Activated T-cell treated with anti-CD3 and anti-CD28 coated beads for 48 hours (primary cell): ENCODE measurements at regions not wholly inside any gene's neighbourhood (a gene's known extent, or its start where the extent isn't known, plus 50 kb on each side); places are given as distances from the start of the nearest gene placed in this dataset.
"Not testable (repeated sequence)": the region's sequence is repeated elsewhere in the genome, so short reads cannot be mapped to it uniquely, and the experiment has no call there.

ENCODE experiments used
- DNase-seq: peaks from one replicate; pipeline ENCODE4 v3.0.0-alpha.2; 2020; ENCODE audit warnings: low read depth

DNA sequence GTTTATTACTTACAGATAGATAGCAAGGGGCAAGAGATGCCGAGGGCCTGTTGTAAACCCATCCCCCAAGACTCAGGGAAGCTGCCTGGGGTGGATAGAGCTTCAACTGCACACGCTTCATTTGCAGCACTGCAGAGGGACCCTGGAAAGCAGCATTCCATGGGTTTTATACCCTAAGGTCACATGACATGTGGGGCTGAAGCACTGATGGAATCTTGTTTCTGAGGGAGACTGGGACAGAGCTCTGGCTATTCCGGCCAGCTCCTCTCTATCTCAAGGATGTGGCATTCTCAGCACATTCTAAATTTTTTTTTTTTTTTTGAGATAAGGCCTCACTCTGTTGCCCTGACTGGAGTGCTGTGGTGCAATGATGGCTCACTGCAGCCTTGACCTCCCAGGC, 300.1 kb downstream of the MYCN start:
- DNase-seq, result no peak

DNA sequence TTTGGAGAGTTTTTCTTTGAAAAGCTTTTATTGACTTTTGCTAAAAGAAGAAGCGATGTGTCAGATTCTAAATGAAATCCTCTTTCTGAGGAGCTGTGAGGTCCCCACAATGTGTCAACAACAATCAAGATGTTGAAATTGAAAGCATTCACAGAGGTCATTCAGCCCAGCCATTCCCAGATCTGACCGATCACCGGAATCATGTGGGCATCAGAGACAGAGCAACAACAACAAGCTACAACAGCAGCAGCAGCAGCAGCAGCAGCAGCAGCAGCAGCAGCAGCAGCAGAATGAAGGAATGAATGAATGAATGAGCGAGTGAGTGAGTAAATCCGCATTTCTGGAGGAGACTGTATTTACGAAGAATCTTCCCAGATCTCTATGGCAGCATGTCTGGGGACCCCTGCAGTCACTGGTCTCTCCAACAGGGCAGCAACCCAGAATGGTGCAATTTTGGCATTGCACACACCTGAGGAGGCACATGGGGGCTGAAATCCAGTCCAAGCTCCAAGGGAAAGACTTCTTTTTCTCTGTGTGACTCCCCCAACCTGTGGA, 299.0 kb downstream of the MYCN start:
- DNase-seq, result no peak

DNA sequence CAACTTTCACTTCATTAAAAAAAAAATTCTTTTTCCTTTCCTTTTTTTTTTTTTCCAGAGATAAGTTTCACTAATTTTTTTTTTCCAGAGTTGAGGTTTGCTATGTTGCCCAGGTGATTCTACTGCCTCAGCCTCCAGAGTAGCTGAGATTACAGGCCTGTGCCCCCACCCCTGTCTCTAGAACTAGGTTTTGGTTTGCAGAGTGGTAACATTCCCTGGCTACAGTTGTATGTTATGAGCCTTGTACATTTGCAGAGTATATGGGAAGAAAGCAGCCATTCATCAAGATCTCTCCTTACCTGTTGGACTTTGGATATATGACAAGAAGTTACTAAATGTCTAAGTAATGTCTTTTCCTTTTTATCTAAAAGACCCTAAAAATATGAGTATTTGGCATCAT, 298.4 kb downstream of the MYCN start:
- DNase-seq, result no peak

DNA sequence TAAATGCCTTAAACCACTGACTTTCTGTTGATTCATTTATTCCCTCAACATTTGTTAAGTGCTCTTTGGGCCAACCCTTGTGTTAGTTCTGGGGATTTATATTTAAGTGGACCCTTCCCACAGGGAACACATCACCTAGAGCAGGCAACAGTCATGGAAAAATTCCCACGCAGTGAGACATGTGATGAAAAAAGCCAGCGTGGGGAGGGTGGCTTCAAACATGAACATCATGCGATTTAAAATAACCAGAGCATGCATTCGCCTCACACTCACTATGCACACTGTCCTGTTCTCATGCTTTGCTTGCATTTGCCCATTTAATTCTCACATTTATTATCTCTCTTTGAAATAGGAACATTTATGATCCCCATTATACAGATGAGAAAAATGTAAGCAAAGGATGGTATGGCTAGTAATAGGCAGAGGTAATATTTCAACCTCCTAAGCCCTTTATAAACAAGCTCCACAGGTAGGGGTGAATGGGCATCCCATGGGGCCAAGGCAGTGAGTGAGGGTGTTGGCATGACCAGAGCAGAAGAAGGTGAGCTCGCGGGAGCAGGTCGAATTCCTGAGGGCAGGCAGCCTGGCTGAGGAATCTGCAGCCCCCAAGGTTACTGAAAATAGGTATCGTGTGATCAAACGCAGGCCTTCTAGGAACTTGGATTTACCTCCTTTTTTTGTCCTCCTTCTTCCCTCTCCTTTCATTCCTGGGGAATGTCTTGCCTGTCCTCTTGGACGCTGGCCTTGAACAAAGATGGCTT, 297.8 kb downstream of the MYCN start:
- DNase-seq, result no peak

DNA sequence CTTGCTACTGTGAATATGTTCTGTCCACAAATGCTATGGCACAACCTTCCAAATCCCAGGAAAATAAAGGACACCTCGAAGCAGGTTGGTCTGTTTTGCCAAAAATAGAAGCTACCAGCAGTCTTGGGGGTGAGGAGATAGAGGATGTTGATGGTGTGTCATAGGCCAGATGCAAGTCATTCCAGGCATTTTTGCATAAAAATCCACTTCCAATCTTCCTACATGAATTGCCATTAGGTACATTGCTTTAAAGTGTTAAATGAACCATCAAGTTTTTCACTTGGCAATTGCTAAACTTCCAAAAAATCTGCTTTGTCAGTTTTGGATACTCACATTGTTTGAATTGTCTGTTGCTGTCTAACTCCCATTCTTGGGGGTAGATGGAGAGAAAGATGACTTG, 295.4 kb downstream of the MYCN start:
- DNase-seq, result no peak

DNA sequence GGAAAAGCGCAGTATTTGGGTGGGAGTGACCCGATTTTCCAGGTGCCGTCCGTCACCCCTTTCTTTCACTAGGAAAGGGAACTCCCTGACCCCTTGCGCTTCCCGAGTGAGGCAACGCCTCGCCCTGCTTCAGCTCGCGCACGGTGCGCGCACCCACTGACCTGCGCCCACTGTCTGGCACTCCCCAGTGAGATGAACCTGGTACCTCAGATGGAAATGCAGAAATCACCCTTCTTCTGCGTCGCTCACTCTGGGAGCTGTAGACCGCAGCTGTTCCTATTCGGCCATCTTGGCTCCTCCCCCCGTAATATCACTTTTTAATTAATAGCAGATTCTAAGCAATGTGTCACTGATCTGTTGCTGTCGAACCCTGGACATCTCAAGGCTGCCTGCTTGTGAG, 294.9 kb downstream of the MYCN start:
- DNase-seq, result not testable (repeated sequence)

DNA sequence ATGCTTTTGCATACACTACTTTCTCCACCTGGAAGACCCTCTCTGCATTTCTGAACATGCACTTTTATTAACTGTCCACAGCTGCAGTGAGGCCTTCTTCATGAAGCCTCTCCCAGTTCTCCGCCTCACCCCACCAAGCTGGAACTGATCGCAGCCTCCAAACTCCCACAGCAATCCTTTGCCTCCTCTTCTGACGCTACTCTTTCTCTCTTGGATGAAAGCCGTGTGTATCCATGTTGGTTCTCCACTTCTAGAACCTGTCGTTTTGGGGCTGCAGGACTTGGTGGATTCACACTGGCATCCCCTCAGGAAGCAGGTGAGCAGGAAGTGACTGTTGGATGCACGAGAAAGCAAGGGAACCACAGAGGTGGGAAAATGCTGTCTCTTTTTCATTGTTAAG, 288.6 kb downstream of the MYCN start:
- DNase-seq, result no peak

DNA sequence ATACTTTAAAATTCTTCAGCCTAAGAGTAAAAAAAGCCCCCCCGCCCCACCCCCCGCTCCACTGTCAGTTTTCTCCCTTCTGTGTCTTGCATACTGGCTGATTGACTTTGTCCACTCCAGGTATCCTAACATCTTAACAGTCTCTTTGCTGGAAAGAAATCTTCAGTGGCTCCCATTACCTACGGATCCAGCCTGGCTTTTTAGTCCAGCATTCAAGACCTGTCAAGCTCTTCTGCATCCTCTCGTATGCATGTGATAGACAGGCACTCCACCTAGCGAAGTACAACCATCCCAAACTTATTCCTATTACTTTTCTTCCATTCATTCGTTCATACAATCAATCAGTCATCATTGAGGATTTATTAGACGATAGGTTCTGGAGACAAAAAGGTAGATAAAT, 288.1 kb downstream of the MYCN start:
- no peak for DNase-seq

DNA sequence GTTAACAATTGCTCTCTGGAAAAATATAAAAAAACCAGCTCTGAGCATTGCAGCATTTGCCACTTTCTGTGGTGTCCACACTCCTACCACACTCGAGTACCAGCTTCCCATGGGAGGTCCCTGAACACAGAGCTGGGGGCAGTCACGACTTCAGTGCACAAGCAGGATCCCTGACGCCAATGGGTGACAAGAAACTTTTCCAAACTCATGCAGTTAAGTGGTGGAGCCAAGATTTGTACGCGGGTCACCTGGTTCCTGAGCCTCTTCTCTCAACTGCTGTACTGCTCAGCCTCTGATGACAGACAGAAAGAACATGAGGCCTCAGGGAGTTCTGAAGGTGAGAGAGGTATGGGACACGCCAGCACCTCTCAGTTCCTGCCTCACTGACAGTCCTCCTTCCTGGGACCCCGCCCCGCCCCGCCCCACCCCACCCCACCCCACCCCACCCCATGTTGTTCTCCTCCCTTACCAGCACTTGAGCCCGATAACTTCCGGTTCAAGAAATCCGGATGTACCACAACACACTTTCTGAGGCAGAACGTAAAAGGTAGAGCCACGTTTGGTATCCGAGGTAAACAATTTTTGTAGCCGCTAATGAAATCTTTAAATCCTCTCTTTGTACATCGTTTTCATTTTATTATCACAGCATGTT, 287.6 kb downstream of the MYCN start:
- DNase-seq, result no peak

DNA sequence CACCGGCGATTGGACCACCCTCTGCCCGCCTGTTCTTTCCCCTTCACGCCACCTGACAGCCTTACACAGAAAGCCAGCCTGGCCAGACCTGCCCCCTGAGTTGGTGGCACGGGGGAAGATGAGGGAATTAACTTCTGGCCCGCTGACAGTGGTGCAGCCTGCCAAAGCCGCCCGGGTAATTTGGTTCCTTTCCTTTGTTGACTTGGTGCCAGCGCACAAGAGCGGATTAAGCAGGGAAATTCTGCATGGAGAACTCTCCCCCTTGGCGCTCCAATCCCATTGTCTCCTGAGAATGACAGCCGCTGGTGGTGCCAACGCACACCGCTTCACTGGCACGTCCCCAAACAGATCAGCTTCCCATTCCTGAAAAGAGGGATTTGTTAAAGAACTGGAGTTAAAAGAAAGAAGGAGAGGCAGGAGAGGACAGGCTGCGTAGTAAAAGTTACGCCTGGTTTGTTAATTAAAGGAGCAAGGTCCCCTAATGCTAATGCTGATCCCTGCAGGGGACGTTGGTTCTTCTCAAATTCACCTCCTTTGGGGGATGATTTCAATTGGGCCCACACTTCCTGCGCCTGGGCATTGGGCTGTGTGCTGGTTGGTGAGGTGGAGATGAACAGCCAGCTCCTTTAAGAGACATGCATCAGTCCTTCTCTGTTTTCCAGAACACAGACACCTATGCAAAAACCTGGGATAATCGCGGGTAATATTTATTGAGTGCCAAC, 286.8 kb downstream of the MYCN start:
- no peak for DNase-seq

DNA sequence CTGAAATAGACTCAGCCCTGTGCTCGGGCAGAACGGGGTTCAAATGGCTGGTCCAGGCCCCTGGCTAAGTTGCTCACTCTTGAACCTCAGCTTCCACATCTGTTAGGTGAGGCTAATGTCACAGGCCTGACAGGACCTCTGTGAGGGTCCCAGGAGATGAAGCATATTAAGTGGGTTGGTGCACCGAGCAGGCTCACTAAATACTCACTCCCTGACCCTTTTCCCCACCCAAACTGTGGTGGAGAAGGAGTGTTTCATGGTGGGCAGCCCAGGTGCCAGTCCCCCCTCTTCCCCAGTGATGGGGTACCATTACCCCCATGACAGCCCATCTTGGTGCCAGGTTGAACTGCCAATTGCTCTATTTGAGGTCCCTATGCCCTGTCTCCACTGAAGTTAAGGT, 286.0 kb downstream of the MYCN start:
- DNase-seq, result no peak

DNA sequence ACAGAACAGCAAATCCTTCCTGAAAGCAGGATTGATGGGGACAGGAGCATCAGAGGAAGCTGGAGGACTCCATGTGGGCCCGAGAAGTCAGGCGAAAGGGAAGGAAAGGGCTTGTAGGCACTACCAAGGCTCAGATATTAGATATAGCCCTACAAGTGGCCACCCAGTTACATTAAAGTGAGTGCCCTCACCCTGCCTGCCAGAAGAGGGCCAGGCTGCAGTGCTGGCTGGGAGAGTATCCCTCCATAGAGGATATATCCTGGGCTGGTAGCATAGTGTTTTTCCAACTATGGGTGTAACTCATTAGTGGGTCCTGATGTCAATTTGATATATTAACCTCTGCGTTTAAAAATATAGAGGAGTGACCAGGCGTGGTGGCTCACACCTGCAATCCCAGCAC, 285.2 kb downstream of the MYCN start:
- no peak for DNase-seq

DNA sequence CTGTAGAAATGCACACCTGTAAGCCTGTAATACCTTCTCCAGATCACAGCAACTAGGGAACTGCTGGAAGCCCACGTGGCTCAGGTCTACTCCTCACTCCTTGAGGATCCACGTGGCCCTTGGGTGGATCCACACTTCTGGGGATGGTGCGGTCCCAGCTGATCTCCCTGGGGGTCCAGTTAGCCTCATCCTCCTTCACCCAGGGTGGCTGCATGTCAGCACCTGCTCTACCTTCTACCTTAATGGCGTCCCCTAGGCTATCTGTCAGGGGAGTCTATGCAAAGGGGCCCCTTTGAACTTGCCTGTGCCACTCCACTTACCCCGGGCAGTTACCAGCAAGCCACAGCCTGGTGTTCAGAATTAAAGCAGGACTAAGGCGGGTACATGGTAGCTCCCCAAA, 284.7 kb downstream of the MYCN start:
- DNase-seq, result no peak

DNA sequence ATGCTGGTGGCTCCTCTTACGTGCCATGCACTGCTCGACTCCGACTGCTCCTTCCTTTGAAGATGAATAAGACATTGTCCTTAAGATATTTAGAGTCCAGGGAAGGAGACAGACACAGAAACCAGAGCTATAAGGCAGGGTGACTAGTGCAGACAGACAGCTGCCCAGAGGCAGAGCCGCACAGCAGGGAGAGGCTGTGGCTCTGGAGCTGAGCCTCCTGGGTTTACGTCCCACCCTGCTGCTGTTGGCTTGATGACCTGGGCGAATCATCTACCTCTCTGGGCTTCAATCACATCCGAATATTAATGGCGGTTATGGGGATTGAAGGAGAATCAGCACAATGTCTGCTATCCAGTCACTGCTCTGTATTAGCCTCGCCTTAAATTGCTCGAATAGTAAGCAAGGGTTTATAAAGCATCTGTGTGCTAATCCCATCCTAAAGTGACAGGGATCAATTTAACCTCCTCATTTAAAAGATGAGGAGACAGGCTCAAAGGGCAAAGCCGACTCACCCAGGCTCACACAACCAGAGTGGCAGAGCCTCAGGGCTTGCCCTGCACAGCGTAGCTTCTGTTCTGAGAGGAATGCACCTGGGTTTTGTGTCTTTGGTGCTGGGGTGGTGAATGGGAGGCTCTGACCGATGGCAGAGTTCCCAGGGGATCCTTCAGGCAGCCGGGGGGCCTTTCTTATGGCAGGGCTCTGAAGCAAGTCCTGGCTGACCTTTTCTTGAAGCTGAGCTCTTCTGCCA, 284.1 kb downstream of the MYCN start:
- no peak for DNase-seq

DNA sequence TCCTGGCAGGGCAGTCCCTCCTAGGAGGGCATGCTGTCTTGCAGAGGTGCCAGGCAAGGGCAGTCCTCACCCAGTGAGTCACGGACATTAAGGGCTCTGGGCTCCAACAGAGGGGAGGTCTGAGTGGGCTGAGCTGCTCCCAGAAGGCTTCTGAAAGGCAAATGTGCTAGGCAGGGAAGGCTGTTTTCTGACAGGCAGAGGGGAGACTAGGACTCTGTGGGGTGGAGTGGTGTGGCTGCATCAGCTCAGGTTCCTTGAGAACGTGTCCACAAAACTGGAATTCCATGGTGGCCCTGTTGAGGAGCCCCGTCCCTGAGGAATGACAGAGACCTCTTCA, 283.5 kb downstream of the MYCN start:
- DNase-seq, result no peak

DNA sequence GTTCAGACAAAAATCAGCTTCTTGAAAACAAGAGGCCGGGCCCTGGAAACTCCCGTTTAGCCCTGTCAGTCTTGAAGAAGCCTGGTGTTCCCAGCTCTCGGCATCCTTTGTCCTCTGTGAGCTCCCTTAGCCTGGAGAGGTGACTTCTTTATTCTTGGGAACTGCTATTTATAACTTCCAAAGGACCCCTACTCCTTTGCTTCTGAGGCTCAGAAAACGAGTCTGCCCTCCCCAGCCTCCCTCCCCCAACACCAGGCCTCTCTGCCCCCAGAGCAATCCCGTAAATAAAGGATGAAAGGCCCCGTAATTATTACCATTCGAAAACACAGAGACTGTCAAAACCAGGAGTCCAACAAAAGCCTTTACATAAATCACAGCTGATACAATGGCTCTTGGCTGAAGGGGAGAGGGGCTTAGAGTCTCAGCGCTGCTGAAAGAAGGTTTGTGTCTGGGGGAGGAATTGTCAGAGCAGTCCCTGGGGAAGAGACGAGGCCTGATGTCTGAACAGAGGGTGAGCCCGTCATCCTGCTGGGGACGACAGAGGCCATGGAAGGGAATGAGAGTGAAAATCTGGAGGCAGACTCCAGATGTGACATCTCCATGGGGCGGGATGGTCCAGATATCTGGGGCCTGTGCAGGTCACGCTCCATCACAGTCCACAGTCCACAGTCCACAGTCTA, 283.0 kb downstream of the MYCN start:
- no peak for DNase-seq

DNA sequence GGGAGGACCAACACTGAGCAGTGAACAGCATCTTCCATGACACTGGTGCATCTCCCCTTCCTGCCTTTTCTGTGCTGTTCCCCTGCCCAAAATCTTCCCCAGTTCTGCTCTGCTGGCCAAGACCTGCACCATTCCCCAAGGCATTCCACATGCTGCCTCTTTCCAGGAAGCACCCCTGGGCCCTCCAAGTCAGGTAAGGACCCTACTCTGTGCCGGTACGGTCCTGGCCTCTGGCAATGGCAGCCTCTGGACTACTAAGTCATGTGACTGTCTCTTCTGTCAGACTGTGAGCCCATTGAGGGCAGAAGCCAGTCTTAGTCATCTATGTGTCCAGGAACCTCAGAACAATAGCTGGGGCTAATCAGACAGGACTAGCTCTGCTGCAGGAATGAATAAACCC, 282.0 kb downstream of the MYCN start:
- DNase-seq, result no peak

DNA sequence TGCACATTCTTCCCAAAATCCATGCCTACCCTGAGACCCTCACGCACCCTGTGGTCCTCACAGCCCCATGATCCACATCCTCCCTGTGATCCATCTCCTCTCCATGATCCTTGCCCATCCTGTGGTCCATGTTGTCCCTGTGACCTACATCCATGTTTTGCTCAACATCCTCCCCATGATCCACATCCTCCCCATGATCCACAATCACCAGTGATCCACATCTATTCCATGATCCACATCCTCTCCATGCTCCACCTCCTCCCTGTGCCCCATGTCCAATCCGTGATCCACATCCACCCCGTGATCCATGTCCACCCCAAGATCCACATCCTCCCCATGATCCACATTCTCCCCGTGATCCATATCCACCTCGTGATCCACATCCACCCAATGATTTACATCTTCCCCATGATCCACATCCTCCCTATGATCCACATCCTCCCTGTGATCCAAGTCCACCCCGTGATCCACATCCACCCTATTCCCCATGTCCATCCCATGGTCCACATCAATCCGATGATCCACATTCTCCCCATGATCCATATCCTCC, 281.2 kb downstream of the MYCN start:
- DNase-seq, result no peak

DNA sequence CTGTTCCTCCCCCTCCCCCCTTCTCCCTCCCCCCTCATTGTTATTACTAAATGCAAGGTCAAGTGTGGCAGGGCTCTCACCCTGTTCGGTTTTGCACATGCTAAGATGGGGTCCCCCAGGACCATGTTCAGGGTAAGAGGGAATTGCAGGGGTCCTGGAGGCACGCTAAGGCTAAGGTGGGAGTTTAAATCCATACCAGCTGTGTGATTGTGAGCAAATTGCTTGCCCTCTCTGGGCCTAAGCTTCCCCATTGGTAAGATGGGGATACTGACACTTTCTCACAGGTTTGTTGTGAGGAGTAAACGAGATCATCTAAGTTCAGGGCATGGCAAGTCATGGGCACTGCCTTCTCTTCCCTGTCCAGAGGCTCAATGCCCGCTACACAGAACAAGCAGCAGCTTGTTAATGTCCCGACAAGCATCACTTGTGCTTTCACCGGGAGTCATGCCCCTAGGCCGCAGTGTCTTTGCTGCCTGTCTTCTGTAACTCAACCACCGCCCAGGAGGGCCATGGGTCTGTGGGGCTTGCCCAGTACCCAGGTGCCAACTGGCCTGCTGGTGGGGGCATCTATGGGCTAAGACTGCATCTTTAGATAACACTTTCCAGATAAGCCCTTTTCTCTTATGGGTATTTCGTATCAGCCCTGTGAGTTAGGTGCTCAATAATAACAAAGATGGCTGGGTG, 279.1 kb downstream of the MYCN start:
- no peak for DNase-seq

DNA sequence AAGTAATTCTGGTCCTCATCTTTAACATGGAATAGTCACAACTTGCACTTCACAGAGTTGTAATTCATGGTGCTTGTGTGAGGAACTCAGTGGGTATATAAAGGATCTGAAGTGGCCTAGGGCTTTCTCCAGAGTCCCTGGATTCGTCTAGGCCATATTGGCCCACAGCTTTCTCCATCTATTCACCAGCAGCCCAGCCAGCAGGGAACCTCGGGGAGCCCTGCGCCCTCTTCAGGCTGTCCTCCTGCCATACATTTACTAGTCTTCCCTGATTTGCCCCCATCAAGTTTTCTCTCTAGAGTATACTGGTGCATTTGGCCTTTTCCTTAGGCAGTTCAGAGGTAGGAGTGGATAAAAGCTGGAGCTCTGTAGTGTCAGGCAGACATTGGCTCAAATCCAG, 278.3 kb downstream of the MYCN start:
- DNase-seq, result peak; percentile 5

DNA sequence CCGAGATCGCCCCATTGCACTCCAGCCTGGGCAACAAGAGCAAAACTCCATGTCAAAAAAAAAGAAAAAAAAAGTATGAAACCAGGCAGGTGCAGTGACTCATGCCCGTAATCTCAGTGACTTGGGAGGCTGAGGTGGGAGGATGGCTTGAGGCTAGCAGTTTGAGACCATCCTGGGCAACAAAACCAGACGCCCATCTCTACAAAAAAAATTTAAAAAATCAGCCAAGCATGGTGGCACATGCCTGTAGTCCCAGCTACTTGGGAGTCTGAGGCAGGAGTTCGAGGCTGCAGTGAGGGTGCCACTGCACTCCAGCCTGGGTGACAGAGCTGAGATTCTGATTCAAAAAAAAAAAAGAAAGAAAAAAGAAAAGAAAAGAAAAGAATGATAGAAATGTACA, 277.8 kb downstream of the MYCN start:
- no peak for DNase-seq
